C1 segment of cervical spinal cord (tissue), 14 donors: ENCODE measurements at regions not wholly inside any gene's neighbourhood (a gene's known extent, or its start where the extent isn't known, plus 50 kb on each side); places are given as distances from the start of the nearest gene placed in this dataset.

Experiments
- DNase-seq, 14 donors: peaks; one replicate each; lab custom pipeline; 2025; lab: John Stamatoyannopoulos, UW

DNA sequence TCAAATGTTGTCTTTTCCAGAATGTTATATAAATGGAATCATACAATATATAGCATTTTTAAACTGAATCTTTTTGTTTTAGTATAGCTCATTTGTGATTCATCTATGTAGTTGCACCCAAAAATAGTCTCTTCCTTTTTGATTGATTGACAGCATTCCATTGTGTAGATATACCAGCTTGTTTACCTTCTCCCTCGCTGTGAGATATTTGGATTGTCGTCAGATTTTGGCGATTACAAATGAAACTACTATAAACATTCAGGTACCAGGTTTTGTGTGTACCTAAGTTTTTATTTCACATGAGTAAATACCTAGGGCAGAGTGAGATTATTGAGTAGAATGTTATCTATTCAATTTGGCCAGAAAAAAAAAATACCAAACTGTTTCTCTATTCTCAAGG, 584.7 kb upstream of the SORCS1 start:
- DNase-seq: no peak

DNA sequence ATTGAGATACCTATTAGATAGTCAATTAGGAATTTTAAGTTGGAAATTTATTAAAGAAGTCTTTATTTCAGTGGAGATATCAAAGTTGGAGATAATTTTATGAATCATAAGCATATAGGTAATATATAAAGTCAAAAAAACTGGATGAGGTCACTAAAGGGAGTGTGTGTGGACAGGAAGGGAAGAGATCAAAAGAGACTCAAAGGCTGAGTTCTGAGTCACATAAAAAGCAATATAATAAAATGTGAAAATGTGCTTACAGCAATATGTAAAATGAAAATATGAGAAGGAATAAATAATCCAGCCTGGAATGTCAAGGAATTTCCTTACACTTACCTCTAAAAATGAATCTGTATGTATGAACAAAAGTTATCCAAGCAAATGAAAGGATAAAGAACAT, 583.3 kb upstream of the SORCS1 start:
- DNase-seq: no peak

DNA sequence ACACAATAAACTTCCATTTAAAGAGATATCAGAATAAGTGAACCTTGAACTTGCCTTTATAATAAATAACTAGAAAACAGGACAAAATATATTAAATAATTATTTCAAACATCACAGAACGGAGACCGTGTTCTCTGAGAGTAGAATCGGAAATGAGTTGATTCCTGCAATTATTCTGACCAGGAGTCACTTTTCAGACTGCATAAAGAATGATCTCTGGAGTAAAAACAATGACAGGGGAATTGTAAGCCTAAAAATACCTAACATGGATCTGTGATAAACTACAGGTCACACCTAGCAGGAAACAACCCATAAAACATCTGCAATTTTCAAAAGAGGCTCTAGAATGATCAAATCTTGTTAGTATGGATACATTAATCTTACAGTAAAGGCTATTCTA, 577.5 kb upstream of the SORCS1 start:
- DNase-seq: no peak

DNA sequence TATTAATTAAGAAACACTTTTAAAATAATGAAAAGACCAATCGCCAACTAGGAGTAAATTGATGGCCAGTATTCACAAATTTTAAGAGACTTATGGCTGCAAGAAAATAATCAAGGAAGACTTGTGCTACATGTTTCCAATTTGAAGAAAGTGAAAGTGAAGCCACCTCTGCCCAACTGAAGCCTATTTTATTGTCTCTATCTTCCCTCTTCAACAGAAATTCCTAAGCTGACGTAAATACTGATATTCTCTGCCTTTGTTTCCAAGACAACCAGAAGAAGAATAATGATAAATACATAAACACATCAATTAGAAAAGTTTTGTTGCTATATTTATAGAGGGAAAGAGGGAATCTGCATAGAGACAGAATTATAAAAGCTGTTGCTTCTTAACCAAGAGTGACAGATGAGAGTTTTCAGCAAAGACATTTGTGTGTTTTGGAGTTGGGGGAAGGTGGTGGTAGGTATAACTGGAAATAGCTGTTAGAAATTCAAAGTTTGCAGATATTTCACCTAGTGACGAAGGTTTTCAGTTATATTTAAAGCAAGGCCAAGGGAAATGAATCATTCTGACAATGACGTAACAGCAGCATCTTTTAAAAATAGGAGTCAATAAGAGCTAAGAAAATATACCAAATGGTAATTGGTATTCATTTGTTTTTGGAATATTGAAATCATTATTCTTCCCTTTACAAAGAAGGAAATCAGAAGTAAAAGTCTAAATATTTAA, 576.6 kb upstream of the SORCS1 start:
- DNase-seq: no peak

DNA sequence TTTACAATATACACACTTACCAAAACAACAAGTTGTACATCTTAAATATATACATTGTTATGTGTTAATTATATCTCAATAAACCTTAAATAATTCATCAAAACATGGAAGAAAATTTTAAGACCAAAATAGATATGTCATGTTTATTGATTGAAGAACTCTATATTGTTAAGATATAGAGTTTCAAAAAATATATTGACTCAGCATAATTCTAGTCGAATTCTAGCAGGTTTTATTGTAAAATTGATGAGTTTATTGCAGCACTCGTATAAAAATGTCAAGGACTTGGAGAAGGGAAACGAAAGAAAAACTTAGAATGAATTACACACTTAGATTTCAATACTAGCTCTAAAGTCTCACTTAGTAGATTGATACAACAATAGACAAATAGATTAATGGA, 575.4 kb upstream of the SORCS1 start:
- DNase-seq: no peak

GRCh38 chr10:107733328-107734130, 569.0 kb upstream of the SORCS1 start:
- no peak for DNase-seq

- no peak for DNase-seq
Measured at GRCh38 chr10:107732045-107732444, 567.5 kb upstream of the SORCS1 start.

- no peak for DNase-seq
Measured at GRCh38 chr10:107728807-107729206, 564.3 kb upstream of the SORCS1 start.

GRCh38 chr10:107727767-107728317, 563.3 kb upstream of the SORCS1 start:
- DNase-seq: no peak

DNA sequence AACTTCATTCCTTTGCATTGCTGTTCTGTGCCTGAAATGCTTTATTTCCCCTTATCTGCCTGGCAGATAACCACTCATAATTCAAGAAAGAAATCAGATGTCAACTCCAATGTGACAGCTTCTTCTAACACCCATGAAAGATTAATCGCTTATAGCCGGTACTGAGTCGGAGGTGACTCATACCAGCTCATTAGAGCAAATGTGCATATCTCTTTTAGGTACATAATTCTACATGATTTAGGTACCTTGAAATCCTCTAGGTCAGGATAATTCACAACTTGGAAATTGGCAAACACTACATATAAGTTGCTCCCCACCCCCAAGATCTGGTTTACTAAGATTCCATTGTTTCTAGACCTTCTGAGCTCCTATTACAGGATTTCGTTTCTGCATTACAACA, 554.4 kb upstream of the SORCS1 start:
- DNase-seq: no peak

- DNase-seq: no peak
Measured at GRCh38 chr10:107717046-107717445, 552.5 kb upstream of the SORCS1 start.

GRCh38 chr10:107715565-107715964, 551.1 kb upstream of the SORCS1 start:
- no peak for DNase-seq

DNA sequence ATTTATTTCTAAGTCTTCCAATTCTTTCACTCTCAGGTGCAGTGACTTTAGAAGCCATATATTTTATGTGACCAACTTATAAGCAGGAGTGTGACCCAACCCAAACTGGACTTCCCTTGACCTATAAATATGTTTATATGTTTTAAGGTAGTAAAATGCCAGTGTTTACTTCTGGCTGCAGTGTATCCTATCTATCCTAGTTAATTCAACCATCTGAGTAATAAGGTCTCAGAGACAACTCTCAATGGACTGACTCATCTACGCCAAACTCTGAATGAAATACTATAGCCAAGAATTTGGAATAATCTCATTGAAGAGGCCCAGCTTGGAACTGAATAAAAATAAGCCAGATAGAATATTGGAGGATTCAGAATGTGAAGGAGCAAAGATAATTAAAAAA, 544.5 kb upstream of the SORCS1 start:
- DNase-seq: no peak

DNA sequence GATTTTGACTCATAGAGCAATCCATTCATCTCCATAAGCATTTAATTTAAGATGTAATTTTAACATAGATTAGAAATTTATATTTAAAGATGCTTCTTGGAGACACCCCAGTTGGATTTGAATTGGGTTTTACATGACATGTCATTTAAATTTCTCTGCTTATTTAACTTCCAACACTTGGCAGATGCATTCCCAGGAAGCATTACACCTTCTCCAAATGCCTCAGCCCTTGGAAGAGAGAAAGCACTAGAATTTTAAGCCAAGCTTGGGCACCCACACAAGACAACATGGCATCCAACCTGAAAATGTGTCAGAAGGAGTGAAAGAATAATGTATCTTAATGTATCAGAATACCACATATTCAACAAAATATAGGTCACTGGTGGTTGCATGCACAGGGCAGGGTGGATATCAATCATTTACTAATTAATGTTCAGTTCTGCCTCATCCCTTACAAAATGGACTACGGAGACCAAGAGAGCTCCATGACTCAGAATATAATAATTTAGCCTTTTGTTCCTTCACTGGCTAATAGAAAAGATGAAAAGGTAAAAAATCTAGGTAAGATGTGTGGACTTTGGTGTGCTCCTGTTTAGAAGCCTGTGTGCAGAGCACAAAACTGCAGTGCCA, 541.7 kb upstream of the SORCS1 start:
- DNase-seq: no peak

GRCh38 chr10:107701943-107702342, 537.4 kb upstream of the SORCS1 start:
- no peak for DNase-seq

DNA sequence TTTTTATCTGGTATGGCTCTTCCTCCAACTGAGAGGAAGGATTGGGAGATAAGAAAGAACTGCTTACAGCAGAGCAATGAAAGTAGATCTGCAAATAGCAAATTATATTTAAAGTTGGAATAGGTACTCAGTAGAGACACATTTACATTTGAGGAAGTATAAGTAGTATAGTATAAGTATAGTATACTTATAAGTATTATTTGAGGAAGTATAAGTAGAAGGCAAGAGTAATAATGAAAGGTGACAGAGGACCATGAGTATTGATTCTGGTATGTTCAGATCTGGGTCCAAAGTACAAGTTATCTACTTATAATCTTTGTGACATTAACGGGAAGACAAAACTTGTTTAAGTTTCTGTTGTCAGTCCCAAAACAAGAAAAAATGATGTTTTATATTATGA, 527.6 kb upstream of the SORCS1 start:
- no peak for DNase-seq

GRCh38 chr10:107689323-107689722, 524.8 kb upstream of the SORCS1 start:
- DNase-seq: no peak

- DNase-seq: no peak
Measured at GRCh38 chr10:107687701-107688100, 523.2 kb upstream of the SORCS1 start.

DNA sequence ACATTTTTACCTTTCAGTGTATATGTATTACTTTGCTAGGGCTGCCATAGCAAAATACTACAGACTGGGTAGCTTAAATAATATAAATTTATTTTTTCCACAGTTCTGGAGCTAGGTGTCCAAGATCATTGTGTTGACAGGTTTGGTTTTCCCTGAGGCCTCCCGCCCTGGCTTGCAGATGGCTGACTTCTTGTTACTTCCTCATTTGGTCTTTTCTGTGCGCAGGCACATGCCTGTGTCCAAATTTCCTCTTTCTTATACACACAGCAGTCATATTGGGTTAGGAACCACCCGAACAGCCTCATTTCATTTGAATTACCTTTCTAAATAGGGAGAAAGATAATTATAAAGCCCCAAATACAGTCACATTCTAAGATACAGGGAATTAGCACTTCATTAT, 521.6 kb upstream of the SORCS1 start:
- DNase-seq: peak in 6 of 14 donors; percentile 0 to 18 (median 4)

DNA sequence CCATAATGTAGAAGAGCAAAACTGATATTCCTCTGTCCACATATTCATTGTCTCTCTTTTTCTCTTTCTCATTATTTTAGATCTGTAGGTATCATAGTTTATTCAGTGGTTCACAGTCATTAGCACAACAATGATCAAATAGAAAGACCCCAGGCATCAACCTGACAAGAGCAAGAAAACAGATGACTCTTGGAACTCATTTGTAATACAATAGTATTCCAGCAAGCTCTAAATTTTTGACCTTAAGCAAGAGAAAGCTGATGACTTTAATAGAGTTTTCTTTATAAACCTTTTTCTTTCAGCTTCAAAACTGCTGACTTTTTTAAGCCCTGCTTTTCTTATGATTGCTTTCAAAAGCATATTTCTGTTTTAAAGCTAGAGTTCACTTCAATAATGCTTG, 507.5 kb upstream of the SORCS1 start:
- no peak for DNase-seq

- DNase-seq: no peak
Measured at GRCh38 chr10:107666214-107666613, 501.7 kb upstream of the SORCS1 start.

DNA sequence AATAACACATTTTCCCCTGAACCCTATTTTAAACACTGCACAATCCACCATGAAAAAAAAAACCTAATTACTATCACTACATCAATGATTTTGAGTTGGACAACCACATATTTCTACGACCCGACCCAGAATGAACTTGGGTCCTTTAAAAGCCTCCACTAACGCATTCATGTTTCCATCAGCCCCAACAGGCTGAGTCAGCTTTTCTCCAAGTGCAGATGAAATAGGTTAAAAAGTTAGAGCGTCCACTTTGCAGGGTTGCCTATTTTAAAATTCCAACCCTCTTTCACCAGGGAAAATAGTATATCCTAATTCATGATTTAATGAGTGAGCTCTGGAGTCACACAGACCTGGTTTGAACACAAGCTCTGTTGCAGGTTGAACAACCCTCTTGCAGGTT, 501.0 kb upstream of the SORCS1 start:
- DNase-seq: no peak
